Muscle layer of duodenum (tissue), 2 donors: ENCODE measurements at regions not wholly inside any gene's neighbourhood (a gene's known extent, or its start where the extent isn't known, plus 50 kb on each side); places are given as distances from the start of the nearest gene placed in this dataset.

Source experiments
- H3K27ac ChIP-seq: one replicate; pipeline ENCODE4 v1.7.0; 2013; ENCODE audit warnings: mild to moderate bottlenecking, low read length
- H3K27me3 ChIP-seq: one replicate; pipeline ENCODE4 v1.7.0; 2013; ENCODE audit warnings: low read depth, mild to moderate bottlenecking, control low read depth, low read length
- H3K36me3 ChIP-seq, 2 donors: one replicate each; pipeline ENCODE4 v1.7.0; 2013; ENCODE audit warnings: low read length in 2 of 2, control low read depth in 1 of 2, mild to moderate bottlenecking in 1 of 2; ENCODE audit not compliant: insufficient read depth in 2 of 2, control insufficient read depth in 1 of 2
- H3K4me1 ChIP-seq, 2 donors: one replicate each; pipeline ENCODE4 v1.7.0; 2013; ENCODE audit warnings: low read length in 2 of 2, mild to moderate bottlenecking in 2 of 2, control low read depth in 1 of 2, moderate library complexity in 1 of 2; ENCODE audit not compliant: insufficient read depth in 2 of 2, control insufficient read depth in 1 of 2
- H3K4me3 ChIP-seq, 2 donors: one replicate each; pipeline ENCODE4 v1.7.0; 2013; ENCODE audit warnings: low read length in 2 of 2, low read depth in 1 of 2, mild to moderate bottlenecking in 1 of 2
- H3K9me3 ChIP-seq, 2 donors: one replicate each; pipeline ENCODE4 v1.7.0; 2013; ENCODE audit warnings: low read length in 2 of 2, control low read depth in 1 of 2, mild to moderate bottlenecking in 1 of 2; ENCODE audit not compliant: control insufficient read depth in 1 of 2
- donor health status: healthy.

DNA sequence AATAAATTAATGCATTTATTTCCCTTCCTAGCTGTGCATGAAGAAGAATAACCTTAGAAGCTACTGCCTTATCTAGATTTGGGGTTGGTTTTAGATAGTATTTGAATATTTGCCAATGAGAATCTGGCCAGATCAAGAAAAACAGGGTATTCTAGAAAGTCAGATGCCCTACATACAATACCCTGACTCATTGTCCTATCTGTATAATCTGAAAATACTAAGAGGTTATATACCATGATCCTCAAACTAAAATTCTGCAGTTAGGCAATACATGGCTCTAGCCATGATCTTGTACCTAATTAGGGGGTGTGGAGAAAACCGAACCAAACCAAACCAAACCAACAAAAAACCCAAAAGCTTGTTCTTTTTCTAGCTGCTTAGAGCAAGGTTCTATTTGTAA, 240.4 kb upstream of the LYZL1 start:
- Histone ChIP-seq H3K9me3 (no peaks in the 10 kb centered on the region), H3K4me3 (no peak overlapping the region), H3K4me1 (no peaks in the 10 kb centered on the region), H3K36me3 (no peaks in the 10 kb centered on the region), H3K27me3 (no peaks in the 10 kb centered on the region), H3K27ac (no peak overlapping the region)

DNA sequence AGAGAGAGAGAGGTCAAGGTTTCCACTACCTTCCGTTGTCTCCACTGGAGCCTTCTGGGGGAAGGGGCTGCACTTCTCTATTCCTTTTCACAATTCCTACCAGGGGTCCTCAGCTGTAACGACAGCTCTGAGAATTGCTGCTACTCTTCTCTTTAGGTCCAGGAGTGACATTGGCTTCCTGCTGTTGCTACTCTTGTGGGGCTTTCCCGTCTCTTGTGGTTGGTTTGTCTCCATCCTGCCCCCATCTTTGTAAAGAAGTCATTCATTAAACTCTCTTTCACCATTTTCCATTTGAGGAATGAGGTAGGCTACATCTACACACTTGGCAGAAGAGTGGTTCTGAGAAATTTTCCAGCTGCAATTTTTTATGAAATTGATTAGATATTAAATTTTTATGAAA, 238.8 kb upstream of the LYZL1 start:
- H3K4me1 ChIP-seq: no peaks in the 10 kb centered on the region
- no peaks in the 10 kb centered on the region for H3K9me3 ChIP-seq
- H3K27me3 ChIP-seq: no peaks in the 10 kb centered on the region
- no peak overlapping the region for H3K4me3 ChIP-seq
- H3K27ac ChIP-seq: no peak overlapping the region
- H3K36me3 ChIP-seq: no peaks in the 10 kb centered on the region

DNA sequence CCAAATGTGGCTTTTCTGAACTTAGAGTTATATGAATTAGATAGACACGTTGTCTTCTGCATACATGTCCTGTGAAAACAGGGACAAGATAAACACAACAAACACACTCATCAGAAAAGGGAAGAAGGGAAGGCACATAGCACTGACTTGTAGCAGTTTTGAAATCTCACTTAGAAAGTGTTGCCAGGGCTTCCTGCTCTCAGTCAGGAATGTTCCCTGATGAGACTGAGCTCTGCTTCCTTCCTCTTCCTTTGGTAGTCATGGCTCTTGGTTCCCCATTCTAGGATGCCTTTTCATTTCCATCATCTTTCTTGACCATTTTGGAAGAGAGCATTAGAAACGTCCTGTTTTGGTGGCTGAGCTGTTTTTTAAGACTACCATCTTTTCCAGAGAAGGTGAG, 233.8 kb upstream of the LYZL1 start:
- H3K4me1 ChIP-seq: no peaks in the 10 kb centered on the region
- H3K4me3 ChIP-seq: no peak overlapping the region
- H3K27me3 ChIP-seq: no peaks in the 10 kb centered on the region
- H3K36me3 ChIP-seq: no peaks in the 10 kb centered on the region
- H3K27ac ChIP-seq: no peak overlapping the region
- H3K9me3 ChIP-seq: no peaks in the 10 kb centered on the region

DNA sequence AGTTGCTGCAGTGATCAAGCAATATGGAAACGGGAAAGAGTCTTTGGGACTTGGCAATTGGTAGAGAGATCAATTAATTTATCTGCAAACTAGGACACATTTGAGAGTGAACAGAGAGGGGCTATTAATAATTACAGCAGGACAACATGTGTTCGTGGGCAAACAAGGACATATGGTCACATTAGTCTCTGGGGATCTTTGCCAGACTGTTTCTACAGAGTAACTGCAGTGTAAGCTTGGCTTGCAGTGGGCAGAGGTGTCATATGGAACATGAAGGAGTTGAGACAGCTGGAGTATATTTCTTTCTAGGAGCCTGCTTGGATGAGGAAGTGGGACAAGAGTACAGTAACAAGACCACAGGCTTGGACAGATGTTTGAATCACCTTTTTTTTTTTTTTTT, 232.1 kb upstream of the LYZL1 start:
- Histone ChIP-seq H3K27ac (no peak overlapping the region), H3K4me1 (no peaks in the 10 kb centered on the region), H3K4me3 (no peak overlapping the region)

DNA sequence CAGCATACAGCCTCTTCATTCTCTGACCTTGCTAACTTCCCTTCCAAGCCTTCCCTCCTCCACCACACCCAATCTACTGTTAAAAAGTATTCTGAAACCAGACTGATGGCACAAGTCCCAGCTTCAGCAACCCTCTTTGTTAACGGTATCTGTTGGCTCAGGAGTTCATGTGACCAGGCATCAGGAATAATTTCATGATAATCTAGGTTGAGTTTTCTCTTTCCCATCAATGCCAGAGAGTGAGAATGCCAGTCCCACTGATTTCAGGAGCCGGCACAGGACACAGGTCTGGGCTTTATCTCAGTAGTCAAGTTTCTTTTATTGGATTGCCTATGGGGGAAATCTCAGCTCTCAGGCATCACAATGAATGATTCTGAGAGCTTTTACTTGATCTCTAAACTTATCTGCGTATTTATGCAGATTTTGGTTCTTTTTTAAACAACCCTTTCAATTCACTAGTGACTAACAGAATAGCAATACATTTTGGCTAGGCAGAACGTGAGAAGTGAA, 231.0 kb upstream of the LYZL1 start:
- Histone ChIP-seq H3K27ac (no peak overlapping the region), H3K27me3 (no peaks in the 10 kb centered on the region), H3K9me3 (no peaks in the 10 kb centered on the region), H3K36me3 (no peaks in the 10 kb centered on the region), H3K4me3 (no peak overlapping the region), H3K4me1 (no peaks in the 10 kb centered on the region)

More for the DNA sequence above, 232.1 kb upstream of the LYZL1 start:
- Histone ChIP-seq H3K9me3 (no peaks in the 10 kb centered on the region), H3K27me3 (no peaks in the 10 kb centered on the region), H3K36me3 (no peaks in the 10 kb centered on the region)

DNA sequence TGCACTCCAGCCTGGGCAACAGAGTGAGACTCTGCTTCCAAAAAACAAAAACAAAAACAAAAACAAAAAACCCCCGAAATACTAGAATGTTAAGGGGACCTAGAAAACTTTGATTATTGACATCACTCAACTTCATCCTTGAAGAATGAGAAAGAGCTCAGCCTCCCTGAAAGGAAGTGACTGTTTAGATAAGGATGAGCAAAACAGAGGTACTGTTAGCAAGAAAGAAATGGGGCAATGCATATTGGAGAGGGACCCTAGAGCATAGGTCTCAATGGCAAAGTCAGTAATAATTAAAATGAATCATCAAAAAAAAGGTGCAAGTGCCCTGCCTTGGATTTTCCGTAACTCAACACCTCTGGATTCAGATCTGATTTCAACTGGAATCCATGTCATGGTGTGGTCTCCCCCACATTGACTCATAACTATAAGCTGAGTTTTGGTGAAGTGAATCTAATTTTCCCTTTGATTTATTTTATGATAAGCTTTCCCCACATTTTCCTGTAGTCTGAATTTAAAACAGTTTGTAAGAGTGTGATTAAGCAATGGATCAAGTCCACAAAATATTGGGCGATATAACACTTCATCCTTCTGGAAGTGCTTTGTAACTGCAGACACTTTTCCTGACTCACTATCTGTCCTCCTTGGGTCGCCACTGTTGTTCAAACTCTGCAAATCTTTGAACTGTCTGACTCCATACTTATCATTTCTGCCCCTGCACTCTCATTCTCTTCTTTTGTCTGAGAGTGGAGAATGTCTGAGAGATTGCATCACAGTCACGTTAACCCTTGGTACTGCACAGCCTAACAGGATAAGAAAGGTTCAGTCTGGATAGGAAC, 224.8 kb upstream of the LYZL1 start:
- Histone ChIP-seq H3K36me3 (no peaks in the 10 kb centered on the region), H3K27ac (no peak overlapping the region), H3K4me1 (no peaks in the 10 kb centered on the region), H3K9me3 (no peaks in the 10 kb centered on the region), H3K4me3 (no peak overlapping the region), H3K27me3 (no peaks in the 10 kb centered on the region)

DNA sequence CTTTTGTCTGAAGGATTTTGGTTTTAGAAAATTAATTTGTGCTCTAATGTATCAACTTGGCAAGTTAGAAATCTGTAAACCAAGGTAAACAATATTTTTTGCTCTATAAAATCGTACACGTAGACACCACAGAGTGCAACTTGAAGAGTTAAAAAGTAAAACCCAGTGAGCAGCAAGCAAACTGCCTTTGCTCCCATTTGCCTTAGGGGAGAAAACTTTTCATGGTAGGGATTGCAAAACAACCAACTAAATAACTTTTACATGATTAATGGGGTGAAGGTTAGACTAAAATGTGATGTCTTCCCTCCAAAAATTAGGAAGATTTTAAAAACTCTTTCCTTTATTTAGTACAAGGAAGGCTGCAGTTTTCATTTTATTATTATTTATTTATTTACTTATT, 224.2 kb upstream of the LYZL1 start:
- no peak overlapping the region for H3K27ac ChIP-seq
- no peak overlapping the region for H3K4me3 ChIP-seq
- H3K27me3 ChIP-seq: no peaks in the 10 kb centered on the region
- H3K9me3 ChIP-seq: no peaks in the 10 kb centered on the region
- H3K4me1 ChIP-seq: no peaks in the 10 kb centered on the region
- no peaks in the 10 kb centered on the region for H3K36me3 ChIP-seq

DNA sequence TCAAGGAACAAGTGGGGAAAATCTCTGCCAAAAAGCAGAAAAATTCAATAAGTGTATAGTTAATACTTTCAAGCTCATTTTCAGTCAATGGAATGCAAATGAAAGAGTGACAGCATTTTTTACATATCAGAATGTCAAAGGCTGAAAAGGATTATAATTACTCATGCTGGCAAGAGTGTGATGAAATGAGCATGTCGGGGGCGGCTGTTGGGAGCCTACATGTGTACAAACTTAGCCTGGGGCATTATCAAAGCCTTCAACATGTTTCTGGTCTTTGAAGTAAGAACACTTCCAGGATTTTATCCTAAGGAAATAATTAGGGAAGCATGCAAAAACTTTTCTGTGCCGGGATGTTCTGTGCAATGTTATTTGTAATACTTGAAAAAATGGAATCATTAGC, 221.7 kb upstream of the LYZL1 start:
- Histone ChIP-seq H3K27ac (no peak overlapping the region), H3K4me1 (no peaks in the 10 kb centered on the region), H3K4me3 (no peak overlapping the region), H3K27me3 (no peaks in the 10 kb centered on the region), H3K36me3 (no peaks in the 10 kb centered on the region), H3K9me3 (no peaks in the 10 kb centered on the region)

DNA sequence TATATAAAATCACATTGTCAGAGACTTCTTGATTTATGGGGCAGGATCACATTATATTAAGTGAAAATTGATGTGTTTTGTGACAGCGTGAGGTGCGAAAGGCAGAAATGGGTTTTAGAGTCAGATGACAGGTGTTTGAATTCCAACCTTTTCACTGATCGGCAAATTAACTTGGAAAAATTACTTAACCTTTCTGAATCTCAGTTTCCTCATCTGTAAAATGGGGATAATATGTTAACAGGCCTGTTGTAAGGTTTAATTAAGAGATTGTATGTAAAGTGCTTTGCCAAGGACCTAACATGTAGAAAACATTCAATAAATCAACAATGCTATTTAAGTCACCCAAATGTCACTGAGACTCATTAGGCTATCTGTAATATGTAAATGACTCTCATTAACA, 221.2 kb upstream of the LYZL1 start:
- no peaks in the 10 kb centered on the region for H3K4me1 ChIP-seq
- no peak overlapping the region for H3K4me3 ChIP-seq
- H3K9me3 ChIP-seq: no peaks in the 10 kb centered on the region
- H3K27ac ChIP-seq: no peak overlapping the region
- H3K36me3 ChIP-seq: no peaks in the 10 kb centered on the region
- no peaks in the 10 kb centered on the region for H3K27me3 ChIP-seq

DNA sequence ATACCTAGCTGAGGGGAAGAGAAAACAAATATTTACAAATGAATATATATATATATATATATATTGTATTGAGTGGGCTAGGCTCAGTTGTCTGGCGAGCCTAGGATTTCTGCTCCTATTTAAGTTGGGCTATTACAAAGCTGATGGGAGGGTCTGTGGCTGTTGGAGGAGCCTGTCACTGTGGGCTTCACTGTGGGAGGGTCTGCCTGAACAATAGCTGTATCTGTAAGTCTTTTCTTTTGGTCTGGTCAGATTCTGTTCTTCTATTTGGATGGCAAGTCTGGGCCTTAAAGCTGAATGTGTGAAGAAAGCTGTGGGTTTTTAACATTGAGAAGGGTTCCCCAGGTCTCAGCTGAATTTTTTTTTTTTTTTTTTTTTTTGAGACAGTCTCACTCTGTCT, 220.6 kb upstream of the LYZL1 start:
- no peaks in the 10 kb centered on the region for H3K4me1 ChIP-seq
- no peaks in the 10 kb centered on the region for H3K27me3 ChIP-seq
- H3K36me3 ChIP-seq: no peaks in the 10 kb centered on the region
- no peak overlapping the region for H3K27ac ChIP-seq
- H3K4me3 ChIP-seq: no peak overlapping the region
- H3K9me3 ChIP-seq: no peaks in the 10 kb centered on the region

DNA sequence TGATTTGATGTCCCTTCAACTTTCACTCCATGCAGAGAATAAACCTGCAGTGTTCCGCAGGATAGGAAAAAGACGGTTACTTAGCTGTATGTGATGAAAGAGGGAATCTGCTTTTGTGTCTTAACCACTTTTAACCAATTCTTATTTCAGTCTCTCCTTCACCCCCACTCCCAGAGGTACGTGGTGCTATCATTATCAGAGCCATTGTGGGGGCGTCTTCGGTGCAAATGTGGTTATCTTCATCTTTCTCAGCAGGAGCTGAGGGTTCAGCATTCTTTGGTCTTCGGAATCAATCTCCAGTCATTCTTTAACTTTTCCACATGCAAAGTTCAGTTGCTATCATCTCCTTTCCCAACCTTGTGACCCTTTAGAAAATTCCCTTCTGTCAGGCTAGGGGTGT, 219.9 kb upstream of the LYZL1 start:
- no peaks in the 10 kb centered on the region for H3K36me3 ChIP-seq
- H3K27me3 ChIP-seq: no peaks in the 10 kb centered on the region

DNA sequence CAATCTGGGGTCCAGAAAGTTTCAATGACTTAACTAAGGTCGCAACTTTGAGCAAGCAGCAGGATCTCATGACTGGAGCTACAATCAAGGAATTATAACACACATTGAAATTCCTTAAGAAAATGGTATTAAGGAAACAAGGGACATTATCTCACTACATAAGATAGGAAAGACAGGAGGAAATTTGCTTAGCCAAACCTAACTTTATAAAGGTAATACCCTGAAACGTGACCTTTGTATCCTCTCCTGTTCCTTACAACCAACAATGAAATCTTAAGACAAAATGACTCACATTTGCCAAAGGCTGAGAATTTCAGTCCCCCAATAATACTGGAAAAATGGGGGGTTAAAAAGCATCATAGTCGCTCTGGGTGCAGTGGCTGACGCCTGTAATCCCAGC, 218.9 kb upstream of the LYZL1 start:
- Histone ChIP-seq H3K27me3 (no peaks in the 10 kb centered on the region), H3K27ac (no peak overlapping the region), H3K4me3 (no peak overlapping the region), H3K36me3 (no peaks in the 10 kb centered on the region), H3K4me1 (no peaks in the 10 kb centered on the region), H3K9me3 (no peaks in the 10 kb centered on the region)

More for the DNA sequence above, 219.9 kb upstream of the LYZL1 start:
- no peaks in the 10 kb centered on the region for H3K9me3 ChIP-seq
- H3K27ac ChIP-seq: no peak overlapping the region
- H3K4me3 ChIP-seq: no peak overlapping the region
- H3K4me1 ChIP-seq: no peaks in the 10 kb centered on the region
